ENCODE measurements at regions not wholly inside any gene's neighbourhood (a gene's known extent, or its start where the extent isn't known, plus 50 kb on each side); places are given as distances from the start of the nearest gene placed in this dataset.

DNA sequence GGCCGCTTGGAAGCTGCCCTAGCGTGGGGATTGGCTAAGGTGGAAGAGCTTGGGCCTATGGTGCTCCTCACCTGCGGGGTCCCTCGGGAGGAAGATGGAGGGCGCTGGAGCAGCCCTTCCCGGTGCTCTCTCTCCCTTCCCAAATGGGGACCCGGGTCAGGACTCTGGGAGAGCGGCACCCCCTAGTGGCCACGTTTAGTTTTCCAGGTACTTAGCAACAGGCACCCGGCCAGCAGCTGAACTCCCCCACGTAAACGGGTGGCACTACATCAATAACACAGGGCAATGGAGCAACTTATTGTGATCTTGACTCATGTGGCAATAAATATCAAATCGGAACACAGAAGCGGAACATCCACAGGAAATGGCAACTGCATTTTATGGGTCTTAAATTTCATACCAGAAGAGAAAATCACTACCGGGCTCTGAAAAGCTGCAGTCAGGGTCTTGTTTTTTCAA lies 316.6 kb downstream of the AGTPBP1 start:
- Histone ChIP-seq H3K9ac (ENCODE audit: low read length) (no peak overlapping the region), H3K9me2 (replicated peaks; ENCODE audit: insufficient read depth, low read length) (no peaks in the 10 kb centered on the region), H3K27ac (ENCODE audit: low read depth, low read length) (no peak overlapping the region), H3K79me2 (ENCODE audit: insufficient read depth, low read length) (no peaks in the 10 kb centered on the region), H2AFZ (ENCODE audit: low read depth, low read length, severe bottlenecking) (no peak overlapping the region), H3K36me3 (ENCODE audit: low read length) (no peaks in the 10 kb centered on the region), H3K4me2 (ENCODE audit: low read depth, low read length, poor library complexity, severe bottlenecking) (no peak overlapping the region), H3K4me3 (ENCODE audit: insufficient read depth, low read length, poor library complexity, severe bottlenecking) (no peak overlapping the region), H3K27me3 (ENCODE audit: low read length) (no peaks in the 10 kb centered on the region), H4K20me1 (ENCODE audit: low read depth, low read length) (no peaks in the 10 kb centered on the region), H3F3A (ENCODE audit: insufficient read depth) (no peaks in the 10 kb centered on the region), H3K9me3 (ENCODE audit: insufficient read depth, low read length) (no peaks in the 10 kb centered on the region)
- TF ChIP-seq, protein P1, sequence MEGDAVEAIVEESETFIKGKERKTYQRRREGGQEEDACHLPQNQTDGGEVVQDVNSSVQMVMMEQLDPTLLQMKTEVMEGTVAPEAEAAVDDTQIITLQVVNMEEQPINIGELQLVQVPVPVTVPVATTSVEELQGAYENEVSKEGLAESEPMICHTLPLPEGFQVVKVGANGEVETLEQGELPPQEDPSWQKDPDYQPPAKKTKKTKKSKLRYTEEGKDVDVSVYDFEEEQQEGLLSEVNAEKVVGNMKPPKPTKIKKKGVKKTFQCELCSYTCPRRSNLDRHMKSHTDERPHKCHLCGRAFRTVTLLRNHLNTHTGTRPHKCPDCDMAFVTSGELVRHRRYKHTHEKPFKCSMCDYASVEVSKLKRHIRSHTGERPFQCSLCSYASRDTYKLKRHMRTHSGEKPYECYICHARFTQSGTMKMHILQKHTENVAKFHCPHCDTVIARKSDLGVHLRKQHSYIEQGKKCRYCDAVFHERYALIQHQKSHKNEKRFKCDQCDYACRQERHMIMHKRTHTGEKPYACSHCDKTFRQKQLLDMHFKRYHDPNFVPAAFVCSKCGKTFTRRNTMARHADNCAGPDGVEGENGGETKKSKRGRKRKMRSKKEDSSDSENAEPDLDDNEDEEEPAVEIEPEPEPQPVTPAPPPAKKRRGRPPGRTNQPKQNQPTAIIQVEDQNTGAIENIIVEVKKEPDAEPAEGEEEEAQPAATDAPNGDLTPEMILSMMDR (IDR thresholded peaks at IDR 0.05; ENCODE audit: insufficient read depth, low read length, poor library complexity, severe bottlenecking), result peak; percentile 61
- no peak for TF ChIP-seq EZH2phosphoT487 (conservative IDR thresholded peaks at IDR 0.05; ENCODE audit: low read length)

DNA sequence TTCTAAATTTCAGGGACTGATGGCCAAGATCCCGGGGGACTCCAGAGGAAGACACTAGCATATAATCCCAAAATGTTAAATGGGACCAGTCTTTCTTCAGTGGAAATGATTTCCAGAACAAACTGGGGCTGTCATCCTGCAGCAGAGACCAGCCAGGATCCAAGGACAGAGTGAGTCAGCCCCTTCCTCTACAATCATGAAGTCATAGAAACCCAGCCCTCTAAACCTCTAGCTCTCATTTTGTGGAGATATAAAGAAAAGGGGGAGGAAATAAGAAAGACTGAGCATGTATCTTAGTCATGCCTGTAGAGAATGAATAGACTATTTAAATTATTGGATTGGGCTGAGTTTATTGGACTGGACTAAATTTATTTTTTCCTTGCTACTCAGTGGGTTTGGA lies 318.3 kb downstream of the AGTPBP1 start:
- Histone ChIP-seq H3K9me3 (ENCODE audit: insufficient read depth, low read length) (no peaks in the 10 kb centered on the region), H3K79me2 (ENCODE audit: insufficient read depth, low read length) (no peaks in the 10 kb centered on the region), H3K9me2 (replicated peaks; ENCODE audit: insufficient read depth, low read length) (no peaks in the 10 kb centered on the region), H3K9ac (ENCODE audit: low read length) (no peak overlapping the region), H3K4me3 (ENCODE audit: insufficient read depth, low read length, poor library complexity, severe bottlenecking) (no peak overlapping the region), H3K4me2 (ENCODE audit: low read depth, low read length, poor library complexity, severe bottlenecking) (no peak overlapping the region), H3K27ac (ENCODE audit: low read depth, low read length) (no peak overlapping the region), H4K20me1 (ENCODE audit: low read depth, low read length) (no peaks in the 10 kb centered on the region), H3F3A (ENCODE audit: insufficient read depth) (no peaks in the 10 kb centered on the region), H3K27me3 (ENCODE audit: low read length) (no peaks in the 10 kb centered on the region), H3K36me3 (ENCODE audit: low read length) (no peaks in the 10 kb centered on the region), H2AFZ (ENCODE audit: low read depth, low read length, severe bottlenecking) (no peak overlapping the region)
- TF ChIP-seq, protein P1 (IDR thresholded peaks at IDR 0.05; ENCODE audit: insufficient read depth, low read length, poor library complexity, severe bottlenecking), result no peak
- TF ChIP-seq EZH2phosphoT487 (conservative IDR thresholded peaks at IDR 0.05; ENCODE audit: low read length), result no peak

DNA sequence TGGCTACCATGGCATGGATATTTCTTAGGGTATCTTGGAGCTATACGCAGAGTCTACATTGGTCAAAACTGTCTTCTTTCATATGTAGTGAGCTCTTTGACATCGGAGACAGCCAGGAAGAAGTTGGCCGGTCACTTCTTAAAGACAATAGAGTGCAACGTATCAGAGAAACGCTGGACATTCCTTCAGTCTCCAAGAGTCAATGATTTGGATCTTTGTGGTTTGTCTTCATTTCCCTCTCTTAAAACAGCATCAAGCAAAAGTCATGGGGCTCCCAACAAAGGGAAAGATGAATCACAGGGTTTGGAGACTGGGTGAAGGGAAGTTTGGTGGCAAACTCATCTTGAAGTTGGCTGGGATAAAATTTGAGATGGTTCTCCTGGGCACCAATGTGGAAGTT lies 320.1 kb downstream of the AGTPBP1 start:
- Histone ChIP-seq H3K4me2 (ENCODE audit: low read depth, low read length, poor library complexity, severe bottlenecking) (no peak overlapping the region), H3K79me2 (ENCODE audit: insufficient read depth, low read length) (no peaks in the 10 kb centered on the region), H3K9me2 (replicated peaks; ENCODE audit: insufficient read depth, low read length) (no peaks in the 10 kb centered on the region), H3F3A (ENCODE audit: insufficient read depth) (no peaks in the 10 kb centered on the region), H4K20me1 (ENCODE audit: low read depth, low read length) (no peaks in the 10 kb centered on the region), H3K27ac (ENCODE audit: low read depth, low read length) (no peak overlapping the region), H3K36me3 (ENCODE audit: low read length) (no peaks in the 10 kb centered on the region), H3K9me3 (ENCODE audit: insufficient read depth, low read length) (no peaks in the 10 kb centered on the region), H3K4me3 (ENCODE audit: insufficient read depth, low read length, poor library complexity, severe bottlenecking) (no peak overlapping the region), H3K27me3 (ENCODE audit: low read length) (no peaks in the 10 kb centered on the region), H3K9ac (ENCODE audit: low read length) (no peak overlapping the region), H2AFZ (ENCODE audit: low read depth, low read length, severe bottlenecking) (no peak overlapping the region)
- no peak for TF ChIP-seq EZH2phosphoT487 (conservative IDR thresholded peaks at IDR 0.05; ENCODE audit: low read length)
- TF ChIP-seq, protein P1 (IDR thresholded peaks at IDR 0.05; ENCODE audit: insufficient read depth, low read length, poor library complexity, severe bottlenecking), result no peak
